NB4 (cell line): ENCODE measurements at regions not wholly inside any gene's neighbourhood (a gene's known extent, or its start where the extent isn't known, plus 50 kb on each side); places are given as distances from the start of the nearest gene placed in this dataset.

ENCODE experiments used
- CTCF ChIP-seq: IDR thresholded peaks from one replicate; pipeline ENCODE4 v1.5.1; 2012; ENCODE audit warnings: low read depth, low read length
- MAX ChIP-seq: IDR thresholded peaks from 2 replicates; pipeline ENCODE4 v1.6.1; 2011; ENCODE audit warnings: low read depth, low read length
- MYC ChIP-seq: IDR thresholded peaks from 2 replicates; pipeline ENCODE4 v1.6.1; 2011; ENCODE audit warnings: low read depth, low read length
- POLR2A ChIP-seq: IDR thresholded peaks from 2 replicates; pipeline ENCODE4 v1.6.1; 2011; ENCODE audit warnings: mild to moderate bottlenecking; ENCODE audit not compliant: insufficient read length; ENCODE audit errors: extremely low read depth

- TF ChIP-seq CTCF: no peak
- TF ChIP-seq MYC: no peak
- TF ChIP-seq POLR2A: no peak
- no peak for TF ChIP-seq MAX
Measured at GRCh38 chr2:104690255-104690984, 163.5 kb upstream of the POU3F3 start.
